HepG2 (cell line): ENCODE measurements at regions not wholly inside any gene's neighbourhood (a gene's known extent, or its start where the extent isn't known, plus 50 kb on each side); places are given as distances from the start of the nearest gene placed in this dataset.

Source experiments
- ATF3 ChIP-seq: sonication (generic); formaldehyde crosslinking; IDR thresholded peaks from 2 replicates; pipeline ENCODE4 v1.4.0; 2020; ENCODE audit warnings: missing genetic modification reagents
- ATF6 ChIP-seq: sonication (generic); formaldehyde crosslinking; conservative IDR thresholded peaks from 2 replicates; pipeline ENCODE4 v1.4.0; 2020; ENCODE audit warnings: missing genetic modification reagents
- ATF7 ChIP-seq, 2 experiments: fragments of 450-650 bp in 1 of 2; sonication (generic) in 1 of 2; formaldehyde crosslinking in 1 of 2; IDR thresholded peaks; 2 replicates each; pipeline versions ENCODE4 v1.4.0 to v1.6.1; 2016 to 2020; ENCODE audit warnings: antibody characterized with exemption in 1 of 2, mild to moderate bottlenecking in 1 of 2, missing genetic modification reagents in 1 of 2
- FOXM1 ChIP-seq: sonication (generic); formaldehyde crosslinking; IDR thresholded peaks from 2 replicates; pipeline ENCODE4 v1.5.0; 2020; ENCODE audit warnings: missing genetic modification reagents
- JUNB ChIP-seq: sonication (generic); formaldehyde crosslinking; IDR thresholded peaks from 2 replicates; pipeline ENCODE4 v1.8.0; 2022; ENCODE audit warnings: missing genetic modification reagents, mild to moderate bottlenecking, borderline replicate concordance
- MAFK ChIP-seq, 2 experiments: IDR thresholded peaks in 1 of 2; conservative IDR thresholded peaks in 1 of 2; 2 replicates each; pipeline ENCODE4 v1.6.1; 2011; ENCODE audit warnings: improper control_type of control experiment in 2 of 2, low read length in 2 of 2
- POLR2AphosphoS5 ChIP-seq: IDR thresholded peaks from 2 replicates; pipeline ENCODE4 v1.6.1; 2012; ENCODE audit warnings: low read depth, low read length
- RXRA ChIP-seq: sonication (generic); formaldehyde crosslinking; IDR thresholded peaks from 2 replicates; pipeline ENCODE4 v1.5.1; 2020; ENCODE audit warnings: missing genetic modification reagents
- ZFP90 ChIP-seq: sonication (generic); formaldehyde crosslinking; IDR thresholded peaks from 2 replicates; pipeline ENCODE4 v1.8.0; 2022; ENCODE audit warnings: missing genetic modification reagents, mild to moderate bottlenecking, inconsistent platforms, borderline replicate concordance
- ZNF644 ChIP-seq: IDR thresholded peaks from 2 replicates; pipeline ENCODE4 v1.6.1; 2016; ENCODE audit warnings: low read depth
- TF ChIP-seq, protein P1 (sequence below): sonication (generic); formaldehyde crosslinking; IDR thresholded peaks from 2 replicates; pipeline ENCODE4 v1.5.0; 2020; ENCODE audit warnings: mild to moderate bottlenecking, missing genetic modification reagents, moderate library complexity

GRCh38 chrX:43592597-43592996 is 63.5 kb upstream of the MAOA start:
- TF ChIP-seq MAFK (conservative IDR thresholded peaks at IDR 0.05 in 1 of 2, IDR thresholded peaks at IDR 0.05 in 1 of 2; ENCODE audit: low read length in 2 of 2) (0 out of 4 replicates have a peak, but pooled peaks of 1 of the 2 experiments have one; percentile 26), ATF7 (IDR thresholded peaks at IDR 0.05) (no peak), ATF7 (CRISPR knock-in tag; IDR thresholded peaks at IDR 0.05) (no peak), ATF3 (no peak), ZFP90 (CRISPR knock-in tag) (no peak), JUNB (no peak), FOXM1 (CRISPR knock-in tag) (no peak), POLR2AphosphoS5 (no peak), ATF6 (CRISPR knock-in tag) (no peak), RXRA (CRISPR knock-in tag) (no peak), ZNF644 (CRISPR knock-in tag) (no peak)
- TF ChIP-seq, protein P1, sequence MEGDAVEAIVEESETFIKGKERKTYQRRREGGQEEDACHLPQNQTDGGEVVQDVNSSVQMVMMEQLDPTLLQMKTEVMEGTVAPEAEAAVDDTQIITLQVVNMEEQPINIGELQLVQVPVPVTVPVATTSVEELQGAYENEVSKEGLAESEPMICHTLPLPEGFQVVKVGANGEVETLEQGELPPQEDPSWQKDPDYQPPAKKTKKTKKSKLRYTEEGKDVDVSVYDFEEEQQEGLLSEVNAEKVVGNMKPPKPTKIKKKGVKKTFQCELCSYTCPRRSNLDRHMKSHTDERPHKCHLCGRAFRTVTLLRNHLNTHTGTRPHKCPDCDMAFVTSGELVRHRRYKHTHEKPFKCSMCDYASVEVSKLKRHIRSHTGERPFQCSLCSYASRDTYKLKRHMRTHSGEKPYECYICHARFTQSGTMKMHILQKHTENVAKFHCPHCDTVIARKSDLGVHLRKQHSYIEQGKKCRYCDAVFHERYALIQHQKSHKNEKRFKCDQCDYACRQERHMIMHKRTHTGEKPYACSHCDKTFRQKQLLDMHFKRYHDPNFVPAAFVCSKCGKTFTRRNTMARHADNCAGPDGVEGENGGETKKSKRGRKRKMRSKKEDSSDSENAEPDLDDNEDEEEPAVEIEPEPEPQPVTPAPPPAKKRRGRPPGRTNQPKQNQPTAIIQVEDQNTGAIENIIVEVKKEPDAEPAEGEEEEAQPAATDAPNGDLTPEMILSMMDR (CRISPR knock-in tag) = no peak
